ENCODE measurements at regions not wholly inside any gene's neighbourhood (a gene's known extent, or its start where the extent isn't known, plus 50 kb on each side); places are given as distances from the start of the nearest gene placed in this dataset.
"Not testable (repeated sequence)": the region's sequence is repeated elsewhere in the genome, so short reads cannot be mapped to it uniquely, and the experiment has no call there.

DNA sequence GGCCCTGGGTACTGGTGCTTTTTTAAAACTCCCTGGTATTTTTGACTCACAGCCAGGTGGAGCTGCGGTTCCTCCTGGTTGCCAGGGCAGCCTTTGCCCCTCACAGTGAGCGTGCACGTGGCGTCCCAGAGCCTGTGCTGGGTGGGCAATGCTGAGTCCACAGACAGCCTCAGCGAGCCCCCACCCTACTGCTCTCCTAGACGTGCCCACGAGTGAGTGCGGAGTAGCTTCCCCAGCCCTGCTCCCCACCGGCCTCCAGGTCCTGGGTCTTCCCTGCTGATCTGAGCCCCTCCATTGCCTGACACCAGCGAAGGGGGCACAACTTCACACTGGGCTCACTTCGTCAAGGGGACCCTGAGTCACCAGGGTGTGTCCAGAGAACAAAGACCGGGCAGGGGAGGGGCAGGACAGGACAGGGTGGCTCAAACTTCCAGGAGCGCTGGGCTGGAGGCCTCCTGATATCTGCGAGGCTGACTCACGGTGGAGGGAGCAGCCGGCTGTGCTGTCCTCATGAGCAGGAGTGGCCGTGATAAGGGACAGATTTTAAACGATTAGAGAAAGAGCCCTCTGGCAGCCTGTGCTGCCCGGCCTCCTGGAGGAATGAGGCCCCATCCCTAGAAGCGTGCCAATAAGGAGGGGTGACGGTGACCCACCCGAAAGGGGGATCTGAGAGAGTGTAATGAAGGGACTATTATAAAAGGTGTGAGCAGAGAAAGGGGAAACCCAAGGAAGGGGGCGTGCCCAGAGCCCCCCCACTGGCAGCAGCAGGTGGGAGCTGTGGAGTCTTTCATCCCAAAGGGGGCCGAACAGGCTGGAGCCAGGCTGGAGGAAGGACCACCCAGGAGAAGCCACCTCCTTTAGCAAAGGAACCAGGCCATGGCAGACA is 129.3 kb upstream of the FGF3 start:
- Histone ChIP-seq H3K27me3 (ENCODE audit: control insufficient read depth, insufficient read depth, low read length) (peaks cover 6% of the 10 kb centered on the region), H3K4me1 (ENCODE audit: control insufficient read depth, insufficient read depth, low read length) (peaks cover 9% of the 10 kb centered on the region), H3K4me3 (ENCODE audit: low read depth, low read length) (no peak overlapping the region), H3K36me3 (ENCODE audit: control insufficient read depth, insufficient read depth, low read length) (no peaks in the 10 kb centered on the region), H3K9me3 (ENCODE audit: control insufficient read depth, insufficient read depth, low read length) (no peaks in the 10 kb centered on the region), H3K27ac (ENCODE audit: low read depth, low read length) (no peak overlapping the region)
- 37% methylated on average over 24 of the region's 24 CpGs for WGBS (ENCODE audit: insufficient coverage)
- DNase-seq (ENCODE audit: low read depth in 4 of 6, low spot score in 6 of 6) = no peak

DNA sequence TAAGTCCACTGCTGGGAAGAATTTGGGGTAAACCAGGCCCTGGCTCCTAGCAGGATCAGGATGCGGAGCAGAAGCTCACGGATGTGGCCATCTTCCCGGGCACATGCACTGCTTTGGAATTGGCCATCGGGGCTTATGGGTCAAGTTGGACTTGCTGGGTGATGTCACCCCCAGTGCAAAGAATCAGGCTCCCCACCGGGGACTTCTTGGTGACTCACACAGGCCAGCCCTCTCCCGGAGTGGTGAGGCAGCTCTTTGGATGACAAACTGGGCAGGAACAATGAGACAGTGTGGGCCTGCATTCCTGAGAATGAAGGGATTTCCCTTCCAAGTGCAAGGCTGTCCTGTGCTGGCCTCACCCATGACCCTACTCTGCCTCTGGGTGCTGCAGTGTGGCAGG is 128.8 kb upstream of the ANO1 start:
- WGBS (ENCODE audit: insufficient coverage) = 72% methylated on average over 6 of the region's 6 CpGs
- H3K27me3 ChIP-seq (ENCODE audit: control insufficient read depth, insufficient read depth, low read length) = peaks cover 6% of the 10 kb centered on the region
- no peak for DNase-seq (ENCODE audit: low read depth in 4 of 6, low spot score in 6 of 6)
- H3K9me3 ChIP-seq (ENCODE audit: control insufficient read depth, insufficient read depth, low read length) = no peaks in the 10 kb centered on the region
- no peaks in the 10 kb centered on the region for H3K36me3 ChIP-seq (ENCODE audit: control insufficient read depth, insufficient read depth, low read length)
- peaks cover 9% of the 10 kb centered on the region for H3K4me1 ChIP-seq (ENCODE audit: control insufficient read depth, insufficient read depth, low read length)
- H3K4me3 ChIP-seq (ENCODE audit: low read depth, low read length) = no peak overlapping the region
- no peak overlapping the region for H3K27ac ChIP-seq (ENCODE audit: low read depth, low read length)

DNA sequence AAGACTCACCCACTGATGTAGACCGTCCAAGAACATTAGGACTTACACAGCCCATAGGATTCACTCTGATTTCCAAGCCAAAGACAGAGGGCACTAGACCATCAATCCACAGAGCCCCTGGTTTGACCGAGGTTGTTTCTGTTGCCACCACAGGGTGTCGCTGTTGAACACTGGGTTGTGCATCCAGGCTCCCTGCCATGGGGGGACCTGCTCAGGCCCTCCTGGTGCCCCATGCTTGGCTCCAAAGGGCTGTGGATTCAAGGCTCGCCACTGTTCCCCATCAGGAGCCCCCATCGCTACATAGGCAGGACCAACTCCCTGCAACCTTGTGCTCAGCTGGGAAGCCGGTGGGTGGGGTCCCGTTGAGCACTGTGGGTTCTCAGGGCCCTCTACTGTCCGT is 128.0 kb upstream of the ANO1 start:
- no peaks in the 10 kb centered on the region for H3K9me3 ChIP-seq (ENCODE audit: control insufficient read depth, insufficient read depth, low read length)
- no peak overlapping the region for H3K27ac ChIP-seq (ENCODE audit: low read depth, low read length)
- H3K4me1 ChIP-seq (ENCODE audit: control insufficient read depth, insufficient read depth, low read length) = peaks cover 9% of the 10 kb centered on the region
- DNase-seq (ENCODE audit: low read depth in 4 of 6, low spot score in 6 of 6) = no peak
- 68% methylated on average over 8 of the region's 8 CpGs for WGBS (ENCODE audit: insufficient coverage)
- H3K36me3 ChIP-seq (ENCODE audit: control insufficient read depth, insufficient read depth, low read length) = no peaks in the 10 kb centered on the region
- H3K4me3 ChIP-seq (ENCODE audit: low read depth, low read length) = no peak overlapping the region
- H3K27me3 ChIP-seq (ENCODE audit: control insufficient read depth, insufficient read depth, low read length) = peaks cover 6% of the 10 kb centered on the region

DNA sequence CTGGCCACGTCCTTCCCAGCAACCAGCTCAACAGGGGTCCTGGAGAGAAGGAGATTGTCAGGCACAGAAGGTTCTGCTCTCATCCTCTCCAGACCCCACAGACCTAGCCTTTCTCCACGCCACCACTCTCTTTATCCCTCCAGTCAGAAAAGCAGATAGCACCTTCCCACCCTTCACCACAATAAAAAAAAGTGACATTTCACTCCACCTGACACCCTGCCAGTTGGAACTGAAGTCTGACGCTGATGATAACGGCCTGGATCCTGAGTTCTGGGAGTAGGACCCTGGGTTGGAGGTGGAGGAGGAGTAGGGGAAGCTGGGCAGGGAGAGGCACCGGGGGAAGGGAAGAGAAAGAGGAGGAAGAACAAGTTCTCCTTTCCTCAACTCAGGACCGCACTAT is 127.5 kb upstream of the ANO1 start:
- WGBS (ENCODE audit: insufficient coverage) = 85% methylated on average over 2 of the region's 6 CpGs

DNA sequence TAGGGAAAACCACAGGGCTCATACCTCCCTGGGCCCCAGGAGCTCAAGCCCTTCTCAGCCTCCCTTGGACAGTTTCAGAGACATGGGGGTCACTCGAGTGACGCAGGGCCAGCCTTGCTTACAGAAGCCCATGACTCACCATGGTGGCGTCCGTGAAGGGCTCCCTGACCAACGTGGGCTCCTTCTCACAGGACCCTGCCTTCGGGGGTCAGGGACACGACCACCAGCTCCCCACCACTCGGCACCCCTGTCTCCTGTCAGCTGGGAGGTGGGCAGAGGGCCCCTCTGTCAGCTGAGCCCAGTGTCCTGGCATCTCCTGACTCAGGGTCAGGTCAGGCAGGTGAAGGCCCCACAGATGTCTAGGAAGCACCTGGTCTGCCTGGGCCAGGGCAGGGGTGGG is 126.3 kb upstream of the ANO1 start:
- peaks cover 3% of the 10 kb centered on the region for H3K27me3 ChIP-seq (ENCODE audit: control insufficient read depth, insufficient read depth, low read length)
- 93% methylated on average over 7 of the region's 8 CpGs for WGBS (ENCODE audit: insufficient coverage)

More for the DNA sequence above, 127.5 kb upstream of the ANO1 start:
- H3K4me1 ChIP-seq (ENCODE audit: control insufficient read depth, insufficient read depth, low read length) = peaks cover 9% of the 10 kb centered on the region
- no peaks in the 10 kb centered on the region for H3K9me3 ChIP-seq (ENCODE audit: control insufficient read depth, insufficient read depth, low read length)
- no peak overlapping the region for H3K4me3 ChIP-seq (ENCODE audit: low read depth, low read length)
- H3K27me3 ChIP-seq (ENCODE audit: control insufficient read depth, insufficient read depth, low read length) = peaks cover 6% of the 10 kb centered on the region
- no peak overlapping the region for H3K27ac ChIP-seq (ENCODE audit: low read depth, low read length)
- no peak for DNase-seq (ENCODE audit: low read depth in 4 of 6, low spot score in 6 of 6)
- no peaks in the 10 kb centered on the region for H3K36me3 ChIP-seq (ENCODE audit: control insufficient read depth, insufficient read depth, low read length)

DNA sequence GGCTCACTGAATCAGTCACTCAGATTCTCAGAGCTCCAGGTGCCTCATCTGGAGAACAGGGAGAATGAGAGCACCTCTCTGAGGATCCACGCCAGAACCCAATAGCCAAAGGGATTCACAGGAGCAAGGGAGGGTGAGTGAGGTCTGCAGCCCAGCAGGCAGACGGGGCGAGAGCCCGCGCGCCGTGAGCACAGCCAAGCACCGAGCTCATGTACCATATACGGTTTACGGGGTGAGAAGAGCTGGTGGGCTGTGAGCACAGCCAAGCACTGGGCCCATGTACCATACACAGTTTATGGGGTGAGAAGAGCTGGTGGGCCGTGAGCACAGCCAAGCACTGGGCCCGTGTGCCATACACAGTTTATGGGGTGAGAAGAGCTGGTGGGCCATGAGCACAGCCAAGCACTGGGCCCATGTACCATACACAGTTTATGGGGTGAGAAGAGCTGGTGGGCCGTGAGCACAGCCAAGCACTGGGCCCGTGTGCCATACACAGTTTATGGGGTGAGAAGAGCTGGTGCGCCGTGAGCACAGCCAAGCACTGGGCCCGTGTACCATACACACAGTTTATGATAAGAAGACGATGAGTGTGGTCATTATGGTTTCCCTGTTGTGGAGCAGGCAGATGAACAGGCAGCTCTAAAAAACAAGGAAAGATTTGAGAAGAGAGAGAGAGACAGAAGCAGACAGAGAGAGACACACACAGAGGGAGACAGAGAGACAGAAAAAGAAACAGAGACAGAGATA is 125.7 kb upstream of the ANO1 start:
- H3K27ac ChIP-seq (ENCODE audit: low read depth, low read length); H3K36me3 ChIP-seq (ENCODE audit: control insufficient read depth, insufficient read depth, low read length); H3K27me3 ChIP-seq (ENCODE audit: control insufficient read depth, insufficient read depth, low read length); H3K9me3 ChIP-seq (ENCODE audit: control insufficient read depth, insufficient read depth, low read length); DNase-seq (ENCODE audit: low read depth in 4 of 6, low spot score in 6 of 6); H3K4me3 ChIP-seq (ENCODE audit: low read depth, low read length): not testable (repeated sequence)
- WGBS (ENCODE audit: insufficient coverage) = 93% methylated on average over 8 of the region's 18 CpGs
- H3K4me1 ChIP-seq (ENCODE audit: control insufficient read depth, insufficient read depth, low read length) = peaks cover 19% of the 10 kb centered on the region

More for the DNA sequence above, 126.3 kb upstream of the ANO1 start:
- Histone ChIP-seq H3K27ac (ENCODE audit: low read depth, low read length) (no peak overlapping the region), H3K4me1 (ENCODE audit: control insufficient read depth, insufficient read depth, low read length) (peaks cover 18% of the 10 kb centered on the region), H3K4me3 (ENCODE audit: low read depth, low read length) (no peak overlapping the region), H3K36me3 (ENCODE audit: control insufficient read depth, insufficient read depth, low read length) (no peaks in the 10 kb centered on the region), H3K9me3 (ENCODE audit: control insufficient read depth, insufficient read depth, low read length) (no peaks in the 10 kb centered on the region)
- no peak for DNase-seq (ENCODE audit: low read depth in 4 of 6, low spot score in 6 of 6)

DNA sequence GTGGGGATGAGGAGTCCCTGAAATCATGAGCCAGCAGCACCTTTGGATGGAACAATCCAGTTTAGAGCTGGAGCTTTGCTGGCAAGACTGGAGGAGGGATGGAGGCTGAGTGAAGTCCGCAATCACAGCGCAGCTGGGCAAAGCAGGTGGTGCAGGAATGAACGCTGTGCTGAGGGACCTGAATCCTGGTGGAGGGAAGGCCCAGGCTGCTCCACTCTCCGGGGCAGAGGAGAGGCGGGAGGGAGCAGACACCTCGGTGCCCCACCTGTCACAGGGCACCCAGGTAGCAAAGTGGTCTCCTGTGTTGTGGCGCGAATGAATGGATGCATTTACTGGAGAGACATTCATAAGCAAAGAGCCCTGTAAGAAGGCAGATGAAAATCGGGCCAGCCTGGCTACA is 124.8 kb upstream of the ANO1 start:
- H3K27ac ChIP-seq (ENCODE audit: low read depth, low read length) = no peak overlapping the region
- peaks cover 14% of the 10 kb centered on the region for H3K4me1 ChIP-seq (ENCODE audit: control insufficient read depth, insufficient read depth, low read length)
- H3K9me3 ChIP-seq (ENCODE audit: control insufficient read depth, insufficient read depth, low read length) = no peaks in the 10 kb centered on the region
- H3K4me3 ChIP-seq (ENCODE audit: low read depth, low read length) = no peak overlapping the region
- H3K27me3 ChIP-seq (ENCODE audit: control insufficient read depth, insufficient read depth, low read length) = peaks cover under 1% of the 10 kb centered on the region
- no peaks in the 10 kb centered on the region for H3K36me3 ChIP-seq (ENCODE audit: control insufficient read depth, insufficient read depth, low read length)
- WGBS (ENCODE audit: insufficient coverage) = 79% methylated on average over 9 of the region's 9 CpGs
- no peak for DNase-seq (ENCODE audit: low read depth in 4 of 6, low spot score in 6 of 6)

DNA sequence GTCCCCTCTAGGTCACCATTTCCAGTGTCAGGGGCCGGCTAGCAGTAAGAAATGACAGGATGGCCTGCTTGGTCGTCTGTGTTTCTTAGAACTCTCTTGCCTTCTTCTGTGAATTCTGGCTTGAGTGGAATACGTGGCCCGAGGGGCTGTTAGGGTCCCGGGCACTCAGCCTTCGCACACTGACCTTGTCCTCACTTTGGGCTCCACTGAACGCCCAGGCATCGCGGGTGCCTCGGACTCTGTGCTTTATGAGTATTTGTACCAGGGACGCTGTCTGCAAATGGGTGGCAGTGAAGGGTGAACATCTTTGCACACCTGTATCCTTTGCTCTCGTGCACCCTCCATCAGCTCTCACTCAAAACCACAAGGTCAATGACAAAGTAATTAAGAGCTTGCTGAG is 123.4 kb upstream of the ANO1 start:
- H3K4me1 ChIP-seq (ENCODE audit: control insufficient read depth, insufficient read depth, low read length) = peaks cover 11% of the 10 kb centered on the region
- no peaks in the 10 kb centered on the region for H3K27me3 ChIP-seq (ENCODE audit: control insufficient read depth, insufficient read depth, low read length)

DNA sequence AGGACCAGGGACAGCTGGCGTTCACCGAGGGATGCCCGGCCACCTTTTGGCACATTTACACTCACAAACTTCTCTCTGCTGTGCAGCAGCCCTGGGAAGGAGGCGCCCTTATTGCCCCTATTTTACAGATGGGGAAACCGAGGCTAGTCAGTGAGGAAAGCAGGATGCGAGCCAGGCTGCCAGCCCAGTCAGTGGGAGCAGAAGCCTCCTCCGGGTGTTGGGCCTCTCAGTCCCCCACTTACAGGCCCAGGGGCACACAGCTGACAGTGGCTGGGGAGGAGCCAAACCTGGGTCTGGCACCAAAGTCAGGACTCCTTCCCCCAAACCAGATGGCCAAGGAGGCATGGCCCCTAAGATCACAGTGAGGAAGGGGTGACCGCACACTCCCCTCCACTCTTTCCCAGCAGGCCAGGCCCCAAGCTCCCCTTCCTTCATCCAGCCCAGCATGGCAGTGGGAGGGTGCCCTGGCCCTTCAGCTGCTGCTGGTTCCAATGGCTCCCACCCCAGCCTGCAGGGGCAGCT is 121.4 kb upstream of the ANO1 start:
- no peak for DNase-seq (ENCODE audit: low read depth in 4 of 6, low spot score in 6 of 6)
- WGBS (ENCODE audit: insufficient coverage) = 88% methylated on average over 6 of the region's 8 CpGs
- no peaks in the 10 kb centered on the region for H3K27me3 ChIP-seq (ENCODE audit: control insufficient read depth, insufficient read depth, low read length)

More for the DNA sequence above, 123.4 kb upstream of the ANO1 start:
- Histone ChIP-seq H3K9me3 (ENCODE audit: control insufficient read depth, insufficient read depth, low read length) (no peaks in the 10 kb centered on the region), H3K36me3 (ENCODE audit: control insufficient read depth, insufficient read depth, low read length) (no peaks in the 10 kb centered on the region), H3K4me3 (ENCODE audit: low read depth, low read length) (no peak overlapping the region), H3K27ac (ENCODE audit: low read depth, low read length) (no peak overlapping the region)
- no peak for DNase-seq (ENCODE audit: low read depth in 4 of 6, low spot score in 6 of 6)
- WGBS (ENCODE audit: insufficient coverage) = 91% methylated on average over 6 of the region's 12 CpGs

More for the DNA sequence above, 121.4 kb upstream of the ANO1 start:
- Histone ChIP-seq H3K27ac (ENCODE audit: low read depth, low read length) (no peak overlapping the region), H3K4me3 (ENCODE audit: low read depth, low read length) (no peak overlapping the region), H3K9me3 (ENCODE audit: control insufficient read depth, insufficient read depth, low read length) (peaks cover under 1% of the 10 kb centered on the region), H3K4me1 (ENCODE audit: control insufficient read depth, insufficient read depth, low read length) (peaks cover 11% of the 10 kb centered on the region), H3K36me3 (ENCODE audit: control insufficient read depth, insufficient read depth, low read length) (no peaks in the 10 kb centered on the region)

Measured in spinal cord (tissue), 9 donors.